HEK293 (cell line): ENCODE measurements at regions not wholly inside any gene's neighbourhood (a gene's known extent, or its start where the extent isn't known, plus 50 kb on each side); places are given as distances from the start of the nearest gene placed in this dataset.

ENCODE experiments used
- CTCF ChIA-PET: fragments of 350-600 bp; formaldehyde crosslinking; extraction: SDS; loops from one replicate; lab custom pipeline; 2021; ENCODE audit warnings: antibody characterized with exemption; lab: Yijun Ruan, JAX
- POLR2A ChIA-PET: fragments of 300-600 bp; formaldehyde crosslinking; extraction: SDS; loops from one replicate; lab custom pipeline; 2020; ENCODE audit warnings: antibody characterized with exemption, inconsistent platforms; lab: Yijun Ruan, JAX
- H3K27ac ChIP-seq: fragments of 200-500 bp; sonication (Bioruptor generic); 2 replicates; pipeline ENCODE4 v1.5.1; 2014; ENCODE audit warnings: low read depth, low read length, control low read depth, inconsistent platforms; ENCODE audit errors: extremely low read depth
- H3K36me3 ChIP-seq, 2 experiments: fragments of 200-500 bp in 1 of 2; sonication (Bioruptor generic) in 1 of 2; 1 replicate in 1 of 2; 2 replicates in 1 of 2; pipeline ENCODE4 v1.5.1; 2014 to 2017; ENCODE audit warnings: inconsistent platforms in 2 of 2, low read length in 2 of 2; ENCODE audit not compliant: control insufficient read depth in 2 of 2, insufficient read depth in 1 of 2
- H3K4me1 ChIP-seq: fragments of 200-500 bp; sonication (Bioruptor generic); 2 replicates; pipeline ENCODE4 v1.5.1; 2014; ENCODE audit warnings: mild to moderate bottlenecking, low read length, inconsistent platforms; ENCODE audit not compliant: control insufficient read depth, insufficient read depth
- H3K4me3 ChIP-seq: 2 replicates; pipeline ENCODE4 v1.5.1; 2011; ENCODE audit warnings: low read depth, mild to moderate bottlenecking, control low read depth, low read length, moderate library complexity
- H3K9me3 ChIP-seq: fragments of 200-500 bp; sonication (Bioruptor generic); 2 replicates; pipeline ENCODE4 v1.5.1; 2014; ENCODE audit warnings: low read depth, low read length, inconsistent platforms; ENCODE audit not compliant: control insufficient read depth, insufficient read depth
- KLF9 ChIP-seq: fragments of 450-650 bp; formaldehyde crosslinking; IDR thresholded peaks from 2 replicates; pipeline ENCODE4 v1.5.1; 2016; ENCODE audit warnings: missing biosample characterization, missing genetic modification characterization, low read depth
- PRDM1 ChIP-seq: fragments of 450-650 bp; formaldehyde crosslinking; IDR thresholded peaks from 2 replicates; pipeline ENCODE4; 2016; ENCODE audit warnings: missing biosample characterization, missing genetic modification characterization
- ZBTB8A ChIP-seq: fragments of 450-650 bp; formaldehyde crosslinking; IDR thresholded peaks from 2 replicates; pipeline ENCODE4 v1.5.1; 2016; ENCODE audit warnings: missing biosample characterization, missing genetic modification characterization
- ZNF266 ChIP-seq: fragments of 450-650 bp; formaldehyde crosslinking; IDR thresholded peaks from 2 replicates; pipeline ENCODE4 v1.5.1; 2016; ENCODE audit warnings: missing biosample characterization, missing genetic modification characterization, low read depth
- ZNF292 ChIP-seq: fragments of 450-650 bp; formaldehyde crosslinking; IDR thresholded peaks from 2 replicates; pipeline ENCODE4 v1.5.1; 2016; ENCODE audit warnings: low read depth, missing biosample characterization, missing genetic modification characterization, borderline replicate concordance
- ZNF341 ChIP-seq: fragments of 450-650 bp; formaldehyde crosslinking; IDR thresholded peaks from 2 replicates; pipeline ENCODE4; 2016; ENCODE audit warnings: low read depth, missing biosample characterization, missing genetic modification characterization
- ZNF423 ChIP-seq: fragments of 450-650 bp; formaldehyde crosslinking; IDR thresholded peaks from 2 replicates; pipeline ENCODE4 v1.5.1; 2016; ENCODE audit warnings: missing biosample characterization, missing genetic modification characterization
- ZNF600 ChIP-seq: fragments of 450-650 bp; formaldehyde crosslinking; IDR thresholded peaks from 2 replicates; pipeline ENCODE4 v1.5.1; 2016; ENCODE audit warnings: missing biosample characterization, missing genetic modification characterization
- ZSCAN23 ChIP-seq: fragments of 450-650 bp; formaldehyde crosslinking; IDR thresholded peaks from 2 replicates; pipeline ENCODE4 v1.5.1; 2016; ENCODE audit warnings: missing biosample characterization, missing genetic modification characterization
- TF ChIP-seq, protein P1 (sequence below): fragments of 450-650 bp; IDR thresholded peaks from 2 replicates; pipeline ENCODE4 v1.5.1; 2018; ENCODE audit warnings: missing biosample characterization, mild to moderate bottlenecking, missing genetic modification characterization
- TF ChIP-seq, protein P2 (sequence below): fragments of 450-650 bp; formaldehyde crosslinking; IDR thresholded peaks from 2 replicates; pipeline ENCODE4 v1.5.1; 2016; ENCODE audit warnings: missing biosample characterization, missing genetic modification characterization, low read depth
- TF ChIP-seq, protein P3 (sequence below): fragments of 450-650 bp; formaldehyde crosslinking; IDR thresholded peaks from 2 replicates; pipeline ENCODE4 v1.5.1; 2017; ENCODE audit warnings: missing biosample characterization, mild to moderate bottlenecking, missing genetic modification characterization, moderate library complexity
- TF ChIP-seq, protein P4 (sequence below): fragments of 450-650 bp; formaldehyde crosslinking; IDR thresholded peaks from 2 replicates; pipeline ENCODE4 v1.5.1; 2016; ENCODE audit warnings: missing biosample characterization, missing genetic modification characterization

DNA sequence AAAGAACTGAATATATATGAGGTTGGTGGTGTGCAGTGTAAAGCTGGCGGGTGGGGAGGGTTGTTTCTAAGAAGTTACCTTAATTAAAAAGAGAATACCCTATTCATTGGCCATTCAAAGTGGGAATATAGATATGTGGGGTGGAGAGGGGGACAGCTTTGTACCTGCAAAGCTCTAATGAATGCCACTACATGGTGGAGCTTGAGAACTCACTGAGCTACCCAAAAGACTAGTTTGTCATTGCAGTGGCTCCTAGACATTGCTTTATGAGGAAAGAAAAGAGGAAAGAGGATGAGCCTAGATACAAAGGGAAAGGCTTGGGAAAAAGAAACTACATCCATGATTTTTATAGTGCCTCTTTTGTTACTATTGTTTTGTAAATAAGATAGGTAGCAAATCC lies 209.9 kb upstream of the SPRY1 start:
- no peaks in the 10 kb centered on the region for H3K4me1 ChIP-seq
- CTCF ChIA-PET, result interaction anchor here (1.0 kb wide), 1 partner anchor 8 kb away, joined by 3 read pairs; no protein-coding TSS in a partner anchor
- no peak overlapping the region for H3K27ac ChIP-seq
- TF ChIP-seq, protein P1, sequence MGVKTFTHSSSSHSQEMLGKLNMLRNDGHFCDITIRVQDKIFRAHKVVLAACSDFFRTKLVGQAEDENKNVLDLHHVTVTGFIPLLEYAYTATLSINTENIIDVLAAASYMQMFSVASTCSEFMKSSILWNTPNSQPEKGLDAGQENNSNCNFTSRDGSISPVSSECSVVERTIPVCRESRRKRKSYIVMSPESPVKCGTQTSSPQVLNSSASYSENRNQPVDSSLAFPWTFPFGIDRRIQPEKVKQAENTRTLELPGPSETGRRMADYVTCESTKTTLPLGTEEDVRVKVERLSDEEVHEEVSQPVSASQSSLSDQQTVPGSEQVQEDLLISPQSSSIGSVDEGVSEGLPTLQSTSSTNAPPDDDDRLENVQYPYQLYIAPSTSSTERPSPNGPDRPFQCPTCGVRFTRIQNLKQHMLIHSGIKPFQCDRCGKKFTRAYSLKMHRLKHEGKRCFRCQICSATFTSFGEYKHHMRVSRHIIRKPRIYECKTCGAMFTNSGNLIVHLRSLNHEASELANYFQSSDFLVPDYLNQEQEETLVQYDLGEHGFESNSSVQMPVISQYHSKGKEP (tag by site-specific recombination), result no peak
- no peak for TF ChIP-seq PRDM1 (tag by site-specific recombination)
- TF ChIP-seq, all 188 proteins: peak for 0
- Histone ChIP-seq H3K9me3 (no peaks in the 10 kb centered on the region), H3K36me3 (no peaks in the 10 kb centered on the region), H3K4me3 (no peak overlapping the region)
- POLR2A ChIA-PET, result no interaction called here

DNA sequence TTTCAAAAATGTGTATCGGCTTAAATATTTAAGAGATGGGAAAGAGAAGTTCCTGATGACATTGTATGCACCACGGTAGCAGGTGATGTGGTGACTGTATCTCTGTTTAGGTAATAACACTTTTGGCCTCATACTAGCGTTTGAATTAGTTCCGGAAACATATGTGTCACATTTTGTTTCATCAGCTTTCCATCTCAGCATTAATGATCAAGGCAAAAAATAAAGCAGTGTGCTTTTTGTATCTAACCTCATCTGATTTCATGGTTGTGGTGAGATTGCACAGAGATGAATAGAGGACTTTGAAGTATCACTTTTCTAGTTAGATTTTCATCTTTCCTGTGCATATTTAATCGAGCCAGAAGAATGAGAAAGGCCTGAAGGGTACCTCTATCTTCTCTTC lies 206.4 kb upstream of the SPRY1 start:
- no peak for TF ChIP-seq ZNF600 (tag by site-specific recombination)
- TF ChIP-seq, protein P2, sequence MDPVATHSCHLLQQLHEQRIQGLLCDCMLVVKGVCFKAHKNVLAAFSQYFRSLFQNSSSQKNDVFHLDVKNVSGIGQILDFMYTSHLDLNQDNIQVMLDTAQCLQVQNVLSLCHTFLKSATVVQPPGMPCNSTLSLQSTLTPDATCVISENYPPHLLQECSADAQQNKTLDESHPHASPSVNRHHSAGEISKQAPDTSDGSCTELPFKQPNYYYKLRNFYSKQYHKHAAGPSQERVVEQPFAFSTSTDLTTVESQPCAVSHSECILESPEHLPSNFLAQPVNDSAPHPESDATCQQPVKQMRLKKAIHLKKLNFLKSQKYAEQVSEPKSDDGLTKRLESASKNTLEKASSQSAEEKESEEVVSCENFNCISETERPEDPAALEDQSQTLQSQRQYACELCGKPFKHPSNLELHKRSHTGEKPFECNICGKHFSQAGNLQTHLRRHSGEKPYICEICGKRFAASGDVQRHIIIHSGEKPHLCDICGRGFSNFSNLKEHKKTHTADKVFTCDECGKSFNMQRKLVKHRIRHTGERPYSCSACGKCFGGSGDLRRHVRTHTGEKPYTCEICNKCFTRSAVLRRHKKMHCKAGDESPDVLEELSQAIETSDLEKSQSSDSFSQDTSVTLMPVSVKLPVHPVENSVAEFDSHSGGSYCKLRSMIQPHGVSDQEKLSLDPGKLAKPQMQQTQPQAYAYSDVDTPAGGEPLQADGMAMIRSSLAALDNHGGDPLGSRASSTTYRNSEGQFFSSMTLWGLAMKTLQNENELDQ (tag by site-specific recombination), result no peak
- TF ChIP-seq ZNF266 (tag by site-specific recombination), result no peak
- TF ChIP-seq ZNF292 (tag by site-specific recombination), result no peak
- TF ChIP-seq, protein P3, sequence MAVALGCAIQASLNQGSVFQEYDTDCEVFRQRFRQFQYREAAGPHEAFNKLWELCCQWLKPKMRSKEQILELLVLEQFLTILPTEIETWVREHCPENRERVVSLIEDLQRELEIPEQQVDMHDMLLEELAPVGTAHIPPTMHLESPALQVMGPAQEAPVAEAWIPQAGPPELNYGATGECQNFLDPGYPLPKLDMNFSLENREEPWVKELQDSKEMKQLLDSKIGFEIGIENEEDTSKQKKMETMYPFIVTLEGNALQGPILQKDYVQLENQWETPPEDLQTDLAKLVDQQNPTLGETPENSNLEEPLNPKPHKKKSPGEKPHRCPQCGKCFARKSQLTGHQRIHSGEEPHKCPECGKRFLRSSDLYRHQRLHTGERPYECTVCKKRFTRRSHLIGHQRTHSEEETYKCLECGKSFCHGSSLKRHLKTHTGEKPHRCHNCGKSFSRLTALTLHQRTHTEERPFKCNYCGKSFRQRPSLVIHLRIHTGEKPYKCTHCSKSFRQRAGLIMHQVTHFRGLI (tag by site-specific recombination), result no peak
- TF ChIP-seq ZBTB8A (tag by site-specific recombination), result no peak
- POLR2A ChIA-PET, result no interaction called here
- H3K36me3 ChIP-seq, result no peaks in the 10 kb centered on the region

DNA sequence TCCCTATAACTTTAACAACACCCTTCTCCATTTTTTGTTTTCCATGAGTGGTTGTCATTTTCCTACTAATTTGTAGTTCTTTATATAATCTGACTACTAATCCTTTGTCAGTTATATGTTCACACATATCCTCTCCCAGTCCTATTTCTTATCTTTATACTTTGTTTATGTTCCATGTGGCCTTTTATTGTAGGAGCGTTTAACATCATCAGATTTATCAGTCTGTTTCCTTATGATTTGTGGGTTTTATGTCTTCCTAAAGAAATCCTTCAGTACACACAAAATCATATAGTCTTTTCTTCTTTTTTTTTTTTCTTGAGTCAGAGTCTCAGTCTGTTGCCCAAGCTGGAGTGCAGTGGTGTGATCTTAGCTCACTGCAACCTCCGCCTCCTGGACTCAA lies 204.9 kb upstream of the SPRY1 start:
- TF ChIP-seq KLF9 (no peak), ZSCAN23 (tag by site-specific recombination) (no peak), ZNF341 (tag by site-specific recombination) (no peak), ZNF423 (tag by site-specific recombination) (no peak)
- TF ChIP-seq, protein P4, sequence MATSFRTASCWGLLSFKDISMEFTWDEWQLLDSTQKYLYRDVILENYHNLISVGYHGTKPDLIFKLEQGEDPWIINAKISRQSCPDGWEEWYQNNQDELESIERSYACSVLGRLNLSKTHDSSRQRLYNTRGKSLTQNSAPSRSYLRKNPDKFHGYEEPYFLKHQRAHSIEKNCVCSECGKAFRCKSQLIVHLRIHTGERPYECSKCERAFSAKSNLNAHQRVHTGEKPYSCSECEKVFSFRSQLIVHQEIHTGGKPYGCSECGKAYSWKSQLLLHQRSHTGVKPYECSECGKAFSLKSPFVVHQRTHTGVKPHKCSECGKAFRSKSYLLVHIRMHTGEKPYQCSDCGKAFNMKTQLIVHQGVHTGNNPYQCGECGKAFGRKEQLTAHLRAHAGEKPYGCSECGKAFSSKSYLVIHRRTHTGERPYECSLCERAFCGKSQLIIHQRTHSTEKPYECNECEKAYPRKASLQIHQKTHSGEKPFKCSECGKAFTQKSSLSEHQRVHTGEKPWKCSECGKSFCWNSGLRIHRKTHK, result no peak
- POLR2A ChIA-PET, result no interaction called here
- H3K27ac ChIP-seq, result no peak overlapping the region
- H3K4me3 ChIP-seq, result no peak overlapping the region
- CTCF ChIA-PET, result no interaction called here
- H3K9me3 ChIP-seq, result no peaks in the 10 kb centered on the region
- no peaks in the 10 kb centered on the region for H3K4me1 ChIP-seq
- no peaks in the 10 kb centered on the region for H3K36me3 ChIP-seq

More for the DNA sequence above, 206.4 kb upstream of the SPRY1 start:
- CTCF ChIA-PET, result no interaction called here
- Histone ChIP-seq H3K9me3 (no peaks in the 10 kb centered on the region), H3K4me3 (no peak overlapping the region), H3K4me1 (no peaks in the 10 kb centered on the region), H3K27ac (no peak overlapping the region)
